GM04504 (cell line): ENCODE measurements at regions not wholly inside any gene's neighbourhood (a gene's known extent, or its start where the extent isn't known, plus 50 kb on each side); places are given as distances from the start of the nearest gene placed in this dataset.
"Not testable (repeated sequence)": the region's sequence is repeated elsewhere in the genome, so short reads cannot be mapped to it uniquely, and the experiment has no call there.

Source experiments
- DNase-seq: peaks from one replicate; pipeline ENCODE4 v3.0.0-alpha.2; 2012; ENCODE audit warnings: low read depth

DNA sequence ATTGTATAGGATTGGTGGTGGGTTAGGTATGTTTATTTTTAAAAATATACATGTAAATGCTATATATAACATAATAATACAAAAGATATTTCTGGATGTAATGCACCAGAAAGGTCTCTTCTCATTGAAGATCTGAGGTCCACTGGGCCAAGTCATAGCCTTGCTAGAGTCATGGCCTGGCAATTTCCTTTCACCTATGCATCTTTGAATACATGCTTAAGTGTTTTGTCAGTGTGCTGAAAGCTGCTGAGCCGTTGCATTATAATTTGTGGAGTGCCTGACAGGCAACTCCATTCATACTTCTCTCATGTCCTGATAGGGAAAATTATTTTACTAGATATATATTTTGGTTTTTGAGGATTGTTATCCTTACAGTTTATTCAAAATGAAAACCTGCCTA is 410.2 kb upstream of the CT83 start:
- no peak for DNase-seq

- DNase-seq = no peak
Measured at GRCh38 chrX:116863029-116863428, 400.3 kb upstream of the CT83 start.

DNA sequence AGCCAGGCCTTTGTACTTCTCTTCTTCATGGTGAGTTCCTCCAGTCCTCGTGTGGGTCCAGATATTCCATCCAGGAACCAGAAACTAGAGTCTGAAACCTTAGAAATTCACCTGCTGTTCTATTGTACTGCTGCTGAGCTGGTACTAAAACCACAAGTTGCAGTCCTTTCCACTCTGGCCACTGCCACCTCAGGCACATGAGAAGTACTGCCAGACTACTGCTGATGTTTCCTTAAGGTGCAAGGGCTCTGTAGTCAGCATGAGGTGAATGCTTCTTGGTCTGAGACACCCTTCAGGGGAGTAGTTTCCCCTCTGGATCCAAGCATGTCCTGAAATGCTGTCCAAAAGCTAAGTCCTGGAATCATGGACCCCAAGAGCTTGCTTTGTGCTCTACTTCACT is 399.6 kb upstream of the CT83 start:
- DNase-seq = no peak

DNA sequence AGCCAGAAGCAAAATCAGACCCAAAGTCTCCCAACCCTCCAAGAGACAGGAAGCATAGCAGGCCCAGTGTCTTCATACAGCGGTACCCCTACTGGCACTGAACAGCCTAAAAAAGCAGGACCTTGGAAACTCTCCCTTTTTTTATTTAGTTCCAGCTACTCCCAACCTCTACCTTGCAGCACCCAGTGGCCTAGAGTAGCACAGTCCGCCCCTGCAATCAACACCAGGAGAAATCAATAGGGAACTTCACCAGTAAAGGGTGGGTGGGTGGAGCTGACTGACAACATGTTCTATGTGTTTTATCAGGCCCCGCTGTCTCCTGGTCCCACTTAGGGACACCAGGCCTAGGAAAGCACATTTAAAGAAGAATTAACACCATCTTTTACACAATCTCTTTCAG is 378.5 kb upstream of the CT83 start:
- DNase-seq = no peak

DNA sequence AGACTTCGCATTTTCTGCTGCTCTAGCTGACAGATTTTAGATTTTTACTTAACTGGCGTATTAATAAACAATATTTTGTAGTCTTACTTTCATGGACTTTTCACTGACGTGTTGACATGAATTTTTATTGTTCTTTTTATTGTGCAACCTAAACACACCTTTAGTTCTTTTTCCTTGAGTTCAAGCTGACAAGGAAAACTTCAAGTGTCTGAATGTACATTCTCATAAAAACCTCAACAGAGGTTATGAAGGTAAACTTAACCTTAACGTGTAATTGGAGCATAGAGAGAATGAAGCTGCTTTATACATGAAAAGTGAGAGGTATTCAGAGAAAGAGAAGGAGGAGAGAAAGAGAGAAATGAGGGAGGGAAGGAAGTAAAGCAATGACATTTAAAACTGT is 364.3 kb upstream of the CT83 start:
- DNase-seq = no peak

DNA sequence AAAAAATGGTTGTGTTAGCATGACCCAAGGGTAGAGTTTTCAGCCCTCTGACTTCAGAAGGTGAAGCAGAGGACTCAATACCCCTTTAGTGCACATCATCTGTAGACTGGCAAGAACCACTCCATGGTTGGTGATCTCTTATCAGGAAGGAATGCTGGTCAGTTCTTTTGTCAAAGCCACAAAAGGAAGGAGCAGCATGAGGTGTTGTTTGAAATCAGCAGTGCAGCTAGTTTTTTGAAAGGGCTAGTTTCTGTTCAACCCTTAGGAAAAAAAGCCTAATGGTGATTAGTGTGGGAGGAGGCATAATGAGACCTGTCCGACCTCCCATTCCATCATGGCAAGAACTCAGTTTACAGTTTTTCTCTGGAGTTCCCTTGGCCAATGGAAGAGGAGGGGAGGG is 362.0 kb upstream of the CT83 start:
- DNase-seq = no peak

GRCh38 chrX:116823677-116824076 is 360.9 kb upstream of the CT83 start:
- DNase-seq = no peak

GRCh38 chrX:116806288-116806802 is 343.6 kb upstream of the CT83 start:
- no peak for DNase-seq

- DNase-seq = no peak
Measured at GRCh38 chrX:116801943-116802342, 339.2 kb upstream of the CT83 start.

DNA sequence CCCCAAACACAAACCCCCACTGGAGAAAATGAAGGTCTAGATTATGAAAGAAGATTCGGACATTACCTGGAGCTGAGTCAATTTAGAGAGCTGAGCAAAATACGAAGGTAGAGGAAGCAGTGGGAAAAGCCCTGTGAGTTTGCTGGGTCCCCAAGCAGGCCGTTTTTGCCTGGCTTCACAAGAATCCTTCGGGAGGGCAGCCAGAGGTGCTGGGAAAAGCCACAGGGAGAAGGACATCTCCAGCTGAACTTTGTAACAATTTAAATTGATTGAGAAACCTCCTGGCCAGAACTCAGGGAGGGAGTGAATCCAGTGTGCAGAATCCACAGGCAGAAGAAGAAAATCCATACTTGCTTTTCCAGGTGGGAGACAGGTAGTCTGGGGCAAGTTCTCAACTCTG is 319.1 kb upstream of the CT83 start:
- no peak for DNase-seq

GRCh38 chrX:116757491-116757890 is 294.7 kb upstream of the CT83 start:
- no peak for DNase-seq

- no peak for DNase-seq
Measured at GRCh38 chrX:116756958-116757357, 294.2 kb upstream of the CT83 start.

DNA sequence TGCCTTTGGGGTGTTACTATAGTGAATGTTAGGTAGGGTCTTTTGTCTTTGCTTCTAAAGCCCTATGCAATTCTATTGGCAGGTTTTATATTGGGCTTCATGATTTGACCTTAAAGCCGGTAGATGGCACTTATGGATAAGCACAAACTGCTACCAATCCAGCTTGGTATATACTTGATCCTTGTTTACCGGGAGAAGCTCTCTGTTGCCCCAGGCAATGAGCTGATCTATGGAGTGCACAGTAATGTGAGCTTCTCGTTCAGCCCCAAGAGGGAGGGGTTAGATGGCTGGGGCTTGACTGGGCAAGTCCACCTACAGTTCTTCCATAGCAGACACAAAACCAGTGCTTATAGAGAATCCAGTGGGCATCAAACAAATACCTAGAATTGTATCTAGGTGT is 287.2 kb upstream of the CT83 start:
- no peak for DNase-seq

- no peak for DNase-seq
Measured at GRCh38 chrX:116732214-116732613, 269.4 kb upstream of the CT83 start.

DNA sequence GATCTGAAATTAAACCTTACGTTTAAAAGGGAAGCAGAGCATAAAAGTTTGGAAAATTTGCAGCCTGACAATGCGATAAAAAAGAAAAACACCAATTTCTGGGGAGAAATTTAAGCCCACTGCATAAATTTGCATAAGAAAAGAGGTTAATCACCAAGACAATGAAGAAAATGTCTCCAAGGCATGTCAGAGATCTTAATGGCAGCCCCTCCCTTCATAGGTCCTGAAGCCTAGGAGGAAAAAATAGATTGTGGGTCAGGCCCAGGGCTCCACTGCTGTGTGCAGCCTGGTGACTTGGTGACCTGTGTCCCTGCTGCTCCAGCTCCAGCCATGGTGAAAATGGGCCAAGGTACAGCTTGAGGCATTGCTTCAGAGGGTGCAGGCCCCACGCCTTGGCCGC is 264.0 kb upstream of the CT83 start:
- no peak for DNase-seq

DNA sequence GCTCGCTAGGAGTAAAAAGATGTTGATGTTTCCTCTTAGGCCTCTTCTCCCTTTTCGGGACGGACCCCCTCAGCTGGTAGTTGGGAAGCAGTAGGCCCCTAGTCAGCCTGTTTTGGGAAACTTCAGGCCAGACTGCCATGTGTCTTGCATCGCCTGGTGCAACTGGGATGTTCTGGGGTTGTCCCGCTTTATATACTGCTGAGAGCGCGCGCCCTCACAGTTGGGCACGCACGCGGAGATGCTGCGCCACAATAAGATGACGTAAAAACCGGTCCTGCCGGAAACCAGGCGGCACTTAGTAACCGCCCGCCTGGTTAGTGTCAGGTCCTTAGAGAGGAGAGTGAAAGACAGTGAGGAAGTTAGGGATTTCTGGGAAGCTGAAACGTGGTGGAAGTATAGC is 231.3 kb upstream of the CT83 start:
- no peak for DNase-seq

GRCh38 chrX:116679544-116679943 is 216.8 kb upstream of the CT83 start:
- not testable (repeated sequence) for DNase-seq

GRCh38 chrX:116667346-116668134 is 204.8 kb upstream of the CT83 start:
- DNase-seq = no peak

DNA sequence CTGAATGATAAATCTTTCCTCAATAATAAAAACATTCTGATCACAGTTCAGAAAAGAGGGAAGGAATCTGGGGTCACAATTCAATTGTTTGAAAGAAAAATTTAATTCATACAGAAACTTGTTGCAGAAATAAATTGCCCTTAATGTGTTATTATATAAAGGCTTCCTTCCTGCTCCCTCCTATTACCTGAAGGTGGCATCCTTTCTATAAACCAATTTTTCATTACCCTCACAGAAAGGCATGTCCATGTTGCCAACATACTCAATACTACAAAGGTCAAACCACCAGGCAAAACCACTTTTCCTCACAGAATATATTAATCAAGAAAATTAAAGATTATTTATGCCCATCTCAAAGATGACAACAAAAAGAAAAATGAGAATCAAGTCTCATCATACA is 194.3 kb upstream of the CT83 start:
- no peak for DNase-seq

GRCh38 chrX:116628464-116628863 is 165.7 kb upstream of the CT83 start:
- DNase-seq = no peak

DNA sequence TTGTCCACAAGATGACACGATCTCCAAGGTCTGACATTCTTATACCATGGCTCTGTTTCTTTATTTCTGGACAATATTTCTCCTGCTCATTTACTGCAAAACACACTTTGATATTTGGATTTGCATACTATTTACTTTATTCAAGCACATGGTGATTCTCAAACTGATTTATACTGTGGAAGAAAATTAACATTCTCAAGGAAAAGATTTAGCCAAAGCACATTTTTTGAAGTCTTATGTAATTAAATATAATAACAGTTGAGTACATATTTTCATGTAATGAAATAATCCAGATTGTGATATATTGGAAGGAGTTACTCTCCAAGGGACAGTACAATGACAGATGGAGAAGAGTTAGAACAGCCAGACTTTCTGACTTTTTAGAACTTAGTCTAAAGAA is 155.8 kb upstream of the CT83 start:
- no peak for DNase-seq

DNA sequence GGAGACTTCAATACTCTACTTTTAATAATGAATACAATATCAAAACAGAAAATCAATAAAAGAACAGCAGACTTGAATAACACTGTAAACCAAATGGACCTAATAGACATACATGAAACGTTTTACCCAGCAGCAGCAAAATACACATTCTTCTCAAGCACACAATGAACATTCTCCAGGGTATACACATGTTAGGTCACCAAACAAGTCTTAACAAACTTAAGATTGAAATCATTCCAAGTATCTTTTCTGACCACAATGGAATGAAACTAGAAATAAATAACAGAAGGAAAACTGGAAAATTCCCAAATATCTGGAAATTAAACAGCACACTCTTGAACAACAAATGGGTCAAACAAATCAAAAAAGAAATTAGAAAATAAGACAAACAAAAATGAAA is 145.0 kb upstream of the CT83 start:
- no peak for DNase-seq

DNA sequence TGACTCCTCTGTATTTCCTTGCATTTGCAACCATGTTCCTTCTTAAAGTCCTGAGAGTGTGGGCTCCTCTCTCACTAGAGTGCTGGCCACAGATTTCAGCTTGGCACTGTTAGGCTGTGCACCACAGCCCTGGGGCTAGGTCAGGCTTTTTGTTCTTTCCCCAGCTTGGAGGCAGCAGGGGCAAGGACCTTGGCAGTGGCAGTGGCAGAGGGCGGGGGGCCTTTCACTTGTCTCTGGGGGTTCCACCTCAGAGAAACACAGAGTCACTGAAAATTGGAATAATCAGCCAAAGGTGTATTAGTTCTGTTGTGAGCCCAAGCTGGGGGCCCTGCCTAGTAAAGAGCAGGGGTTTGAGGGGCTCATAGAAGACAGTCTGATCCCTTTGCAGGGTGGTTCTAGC is 142.8 kb upstream of the CT83 start:
- DNase-seq = no peak

- DNase-seq = no peak
Measured at GRCh38 chrX:116596010-116596409, 133.2 kb upstream of the CT83 start.
